Mesothelial cell of epicardium (in vitro differentiated cells): ENCODE measurements at regions not wholly inside any gene's neighbourhood (a gene's known extent, or its start where the extent isn't known, plus 50 kb on each side); places are given as distances from the start of the nearest gene placed in this dataset.

ENCODE experiments used
- DNase-seq, 2 experiments: peaks; one replicate each; pipeline ENCODE4 v3.0.0; 2021; ENCODE audit warnings: low spot score in 2 of 2; ENCODE audit not compliant: unreplicated experiment in 2 of 2
- H3K27ac Mint-ChIP-seq: 2 replicates; pipeline ENCODE4 v1.8.0; 2021; ENCODE audit warnings: mixed read lengths
- H3K27me3 Mint-ChIP-seq: 2 replicates; pipeline ENCODE4 v1.8.0; 2021; ENCODE audit warnings: low read depth, mixed read lengths
- H3K36me3 Mint-ChIP-seq: 2 replicates; pipeline ENCODE4 v1.8.0; 2021; ENCODE audit warnings: mixed read lengths
- H3K4me1 Mint-ChIP-seq: 2 replicates; pipeline ENCODE4 v1.8.0; 2021; ENCODE audit warnings: mixed read lengths
- H3K4me3 Mint-ChIP-seq: 2 replicates; pipeline ENCODE4 v1.8.0; 2021; ENCODE audit warnings: mild to moderate bottlenecking, moderate library complexity, mixed read lengths
- H3K9me3 Mint-ChIP-seq: 2 replicates; pipeline ENCODE4 v1.8.0; 2021; ENCODE audit warnings: mixed read lengths
- CTCF ChIP-seq: fragments of 200-600 bp; sonication (generic); IDR thresholded peaks from one replicate; pipeline ENCODE4 v1.5.0; 2021; ENCODE audit warnings: antibody characterized with exemption; ENCODE audit not compliant: unreplicated experiment

- no peak for TF ChIP-seq CTCF
- H3K36me3 Mint-ChIP-seq = no peaks in the 10 kb centered on the region
- peaks cover 72% of the 10 kb centered on the region for H3K27me3 Mint-ChIP-seq
- DNase-seq = no peak
- H3K4me3 Mint-ChIP-seq = no peak overlapping the region
- H3K9me3 Mint-ChIP-seq = no peaks in the 10 kb centered on the region
- no peaks in the 10 kb centered on the region for H3K4me1 Mint-ChIP-seq
- no peak overlapping the region for H3K27ac Mint-ChIP-seq
These were observed 54.9 kb upstream of the ATP2B2 start for GRCh38 chr3:10560060-10560861.

- no peaks in the 10 kb centered on the region for H3K36me3 Mint-ChIP-seq
- no peaks in the 10 kb centered on the region for H3K4me1 Mint-ChIP-seq
- H3K9me3 Mint-ChIP-seq = no peaks in the 10 kb centered on the region
- H3K27ac Mint-ChIP-seq = no peak overlapping the region
- DNase-seq = no peak
- peaks cover 76% of the 10 kb centered on the region for H3K27me3 Mint-ChIP-seq
- no peak for TF ChIP-seq CTCF
- H3K4me3 Mint-ChIP-seq = no peak overlapping the region
These were observed 56.0 kb upstream of the ATP2B2 start for GRCh38 chr3:10561162-10561945.

- H3K27me3 Mint-ChIP-seq = peaks cover 75% of the 10 kb centered on the region
- H3K9me3 Mint-ChIP-seq = no peaks in the 10 kb centered on the region
- no peak for TF ChIP-seq CTCF
- H3K4me3 Mint-ChIP-seq = no peak overlapping the region
- no peaks in the 10 kb centered on the region for H3K4me1 Mint-ChIP-seq
- DNase-seq = no peak
- no peaks in the 10 kb centered on the region for H3K36me3 Mint-ChIP-seq
- H3K27ac Mint-ChIP-seq = no peak overlapping the region
These were observed 56.7 kb upstream of the ATP2B2 start for GRCh38 chr3:10561946-10562560.

- Mint-ChIP-seq H3K36me3 (no peaks in the 10 kb centered on the region), H3K9me3 (no peaks in the 10 kb centered on the region), H3K27me3 (peaks cover 74% of the 10 kb centered on the region), H3K4me3 (no peak overlapping the region), H3K27ac (no peak overlapping the region), H3K4me1 (no peaks in the 10 kb centered on the region)
- no peak for DNase-seq
- TF ChIP-seq CTCF = no peak
These were observed 58.0 kb upstream of the ATP2B2 start for GRCh38 chr3:10563396-10563795.

- no peak overlapping the region for H3K27ac Mint-ChIP-seq
- no peak for TF ChIP-seq CTCF
- H3K36me3 Mint-ChIP-seq = no peaks in the 10 kb centered on the region
- H3K9me3 Mint-ChIP-seq = no peaks in the 10 kb centered on the region
- no peak overlapping the region for H3K4me3 Mint-ChIP-seq
- H3K27me3 Mint-ChIP-seq = peaks cover 66% of the 10 kb centered on the region
- no peak for DNase-seq
- no peaks in the 10 kb centered on the region for H3K4me1 Mint-ChIP-seq
These were observed 60.4 kb upstream of the ATP2B2 start for GRCh38 chr3:10565814-10566213.
